ENCODE measurements at regions not wholly inside any gene's neighbourhood (a gene's known extent, or its start where the extent isn't known, plus 50 kb on each side); places are given as distances from the start of the nearest gene placed in this dataset.

DNA sequence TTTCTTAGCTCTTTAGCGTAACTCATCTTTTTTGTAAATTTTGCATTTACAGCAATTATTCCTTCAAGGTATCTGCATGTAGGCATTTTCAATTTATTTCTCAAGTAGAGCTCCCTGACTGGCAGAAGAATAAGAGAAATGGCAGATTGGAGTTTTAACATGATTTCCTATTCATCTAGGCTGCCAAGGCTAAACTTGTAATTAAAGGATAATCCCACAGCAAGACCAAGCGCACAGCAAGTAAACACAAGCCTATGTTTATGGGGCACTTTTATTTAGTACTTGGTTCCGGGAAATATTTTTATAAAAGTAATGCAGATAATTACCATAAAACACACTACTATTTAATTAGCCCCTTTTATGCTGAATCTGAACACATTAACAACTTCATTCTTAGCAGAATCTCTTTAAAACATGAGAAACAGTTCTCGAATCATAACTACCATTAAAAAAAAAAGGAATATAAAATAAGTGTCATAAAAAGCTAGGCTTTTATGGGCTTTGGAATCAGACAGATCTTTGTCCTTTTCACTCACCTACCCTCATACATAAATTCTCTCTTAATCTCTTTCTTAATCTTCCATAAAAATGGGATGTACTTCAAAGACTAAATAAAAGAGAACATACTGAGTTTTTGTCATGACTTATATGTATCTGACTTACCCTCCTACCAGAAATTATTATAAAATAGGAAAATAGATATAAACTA, 961.6 kb upstream of the MIR17HG start:
- TF ChIP-seq ESRRA (CRISPR knock-in tag; IDR thresholded peaks at IDR 0.05; ENCODE audit: borderline replicate concordance): no peak
- TF ChIP-seq ARID4B (CRISPR knock-in tag; IDR thresholded peaks at IDR 0.05; ENCODE audit: borderline replicate concordance): no peak
- TF ChIP-seq CTCF (IDR thresholded peaks at IDR 0.05): no peak
- no peak for TF ChIP-seq SP1 (CRISPR knock-in tag; conservative IDR thresholded peaks at IDR 0.05)
- TF ChIP-seq, protein P1, sequence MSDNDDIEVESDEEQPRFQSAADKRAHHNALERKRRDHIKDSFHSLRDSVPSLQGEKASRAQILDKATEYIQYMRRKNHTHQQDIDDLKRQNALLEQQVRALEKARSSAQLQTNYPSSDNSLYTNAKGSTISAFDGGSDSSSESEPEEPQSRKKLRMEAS (CRISPR knock-in tag; IDR thresholded peaks at IDR 0.05): no peak
- no peak for TF ChIP-seq ATF1 (CRISPR knock-in tag; IDR thresholded peaks at IDR 0.05)
- no peak for TF ChIP-seq ZNF423 (CRISPR knock-in tag; IDR thresholded peaks at IDR 0.05)
- TF ChIP-seq SMAD3 (CRISPR knock-in tag; IDR thresholded peaks at IDR 0.05; ENCODE audit: borderline replicate concordance): no peak
- no peak for TF ChIP-seq NFYB (CRISPR knock-in tag; conservative IDR thresholded peaks at IDR 0.05; ENCODE audit: low read depth)
- no peak for TF ChIP-seq MYBL2 (CRISPR knock-in tag; IDR thresholded peaks at IDR 0.05)
- TF ChIP-seq GTF2I (CRISPR knock-in tag; conservative IDR thresholded peaks at IDR 0.05): no peak
